ENCODE measurements at regions not wholly inside any gene's neighbourhood (a gene's known extent, or its start where the extent isn't known, plus 50 kb on each side); places are given as distances from the start of the nearest gene placed in this dataset.

DNA sequence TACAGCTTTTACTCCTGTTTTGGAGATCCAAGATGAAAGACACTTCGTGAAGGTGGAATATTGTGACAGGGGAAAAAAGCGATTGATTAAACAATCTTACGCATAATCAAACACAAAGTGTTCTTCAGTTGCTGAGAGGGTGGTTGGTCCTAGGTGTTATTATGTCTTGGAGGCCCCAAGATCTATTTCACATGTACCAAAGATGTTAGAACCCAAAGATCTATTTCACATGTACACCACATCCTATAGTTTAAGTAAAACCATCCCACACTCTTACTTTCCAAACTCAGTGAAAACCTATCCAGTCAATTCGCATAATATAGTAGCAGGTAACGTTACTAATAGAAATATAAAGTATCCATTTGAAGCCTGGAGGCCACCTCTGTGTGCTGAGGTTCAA, 242.6 kb upstream of the MAF start:
- no peaks in the 10 kb centered on the region for H3K36me3 ChIP-seq
- intact Hi-C loops (cut with DNase I; ENCODE audit: low total_unique reads), result no loop called here
- TF ChIP-seq EP300 (IDR thresholded peaks at IDR 0.05) (no peak), POLR2A (IDR thresholded peaks at IDR 0.05) (no peak), POLR2AphosphoS5 (IDR thresholded peaks at IDR 0.05) (no peak)
- TF ChIP-seq, protein P1, sequence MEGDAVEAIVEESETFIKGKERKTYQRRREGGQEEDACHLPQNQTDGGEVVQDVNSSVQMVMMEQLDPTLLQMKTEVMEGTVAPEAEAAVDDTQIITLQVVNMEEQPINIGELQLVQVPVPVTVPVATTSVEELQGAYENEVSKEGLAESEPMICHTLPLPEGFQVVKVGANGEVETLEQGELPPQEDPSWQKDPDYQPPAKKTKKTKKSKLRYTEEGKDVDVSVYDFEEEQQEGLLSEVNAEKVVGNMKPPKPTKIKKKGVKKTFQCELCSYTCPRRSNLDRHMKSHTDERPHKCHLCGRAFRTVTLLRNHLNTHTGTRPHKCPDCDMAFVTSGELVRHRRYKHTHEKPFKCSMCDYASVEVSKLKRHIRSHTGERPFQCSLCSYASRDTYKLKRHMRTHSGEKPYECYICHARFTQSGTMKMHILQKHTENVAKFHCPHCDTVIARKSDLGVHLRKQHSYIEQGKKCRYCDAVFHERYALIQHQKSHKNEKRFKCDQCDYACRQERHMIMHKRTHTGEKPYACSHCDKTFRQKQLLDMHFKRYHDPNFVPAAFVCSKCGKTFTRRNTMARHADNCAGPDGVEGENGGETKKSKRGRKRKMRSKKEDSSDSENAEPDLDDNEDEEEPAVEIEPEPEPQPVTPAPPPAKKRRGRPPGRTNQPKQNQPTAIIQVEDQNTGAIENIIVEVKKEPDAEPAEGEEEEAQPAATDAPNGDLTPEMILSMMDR (IDR thresholded peaks at IDR 0.05), result no peak
- no peak overlapping the region for H3K4me3 ChIP-seq
- DNase-seq, result no peak
- no peak overlapping the region for H3K27ac ChIP-seq
- peaks cover 0 to 29% (median 8%) of the 10 kb centered on the region in 4 donors for H3K4me1 ChIP-seq
- no peaks in the 10 kb centered on the region for H3K27me3 ChIP-seq
- no peaks in the 10 kb centered on the region for H3K9me3 ChIP-seq
- WGBS, 5 donors, result 88 to 95% (median 93%) methylated on average over 5 of the region's 5 CpGs

DNA sequence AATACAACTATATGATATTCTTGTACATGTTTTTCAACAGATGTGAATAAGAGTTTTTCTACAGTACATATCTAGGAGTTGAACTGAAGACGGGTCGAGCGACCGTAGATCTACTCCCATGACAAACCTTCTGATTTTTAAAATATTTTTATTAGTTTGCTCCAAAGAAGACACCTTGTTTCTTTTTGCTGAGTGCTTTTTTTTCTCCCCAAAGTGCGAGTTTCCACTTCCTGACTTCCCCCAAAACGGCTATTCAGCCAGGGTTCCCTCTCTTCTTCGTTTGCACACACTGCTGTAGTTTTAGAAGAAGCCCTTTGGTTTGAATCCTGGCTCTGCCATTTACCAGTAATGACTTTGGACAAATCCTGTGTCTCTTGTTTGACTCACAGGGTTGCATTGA, 241.7 kb upstream of the MAF start:
- WGBS, 5 donors, result 78 to 88% (median 86%) methylated on average over 7 of the region's 7 CpGs
- intact Hi-C loops (cut with DNase I; ENCODE audit: low total_unique reads), result no loop called here
- Histone ChIP-seq H3K4me1 (peaks cover 0 to 24% (median 8%) of the 10 kb centered on the region in 4 donors), H3K9me3 (no peaks in the 10 kb centered on the region), H3K27me3 (no peaks in the 10 kb centered on the region), H3K36me3 (no peaks in the 10 kb centered on the region), H3K4me3 (no peak overlapping the region), H3K27ac (no peak overlapping the region)
- no peak for DNase-seq
- TF ChIP-seq EP300 (IDR thresholded peaks at IDR 0.05), result no peak
- no peak for TF ChIP-seq POLR2A (IDR thresholded peaks at IDR 0.05)
- TF ChIP-seq POLR2AphosphoS5 (IDR thresholded peaks at IDR 0.05), result no peak

DNA sequence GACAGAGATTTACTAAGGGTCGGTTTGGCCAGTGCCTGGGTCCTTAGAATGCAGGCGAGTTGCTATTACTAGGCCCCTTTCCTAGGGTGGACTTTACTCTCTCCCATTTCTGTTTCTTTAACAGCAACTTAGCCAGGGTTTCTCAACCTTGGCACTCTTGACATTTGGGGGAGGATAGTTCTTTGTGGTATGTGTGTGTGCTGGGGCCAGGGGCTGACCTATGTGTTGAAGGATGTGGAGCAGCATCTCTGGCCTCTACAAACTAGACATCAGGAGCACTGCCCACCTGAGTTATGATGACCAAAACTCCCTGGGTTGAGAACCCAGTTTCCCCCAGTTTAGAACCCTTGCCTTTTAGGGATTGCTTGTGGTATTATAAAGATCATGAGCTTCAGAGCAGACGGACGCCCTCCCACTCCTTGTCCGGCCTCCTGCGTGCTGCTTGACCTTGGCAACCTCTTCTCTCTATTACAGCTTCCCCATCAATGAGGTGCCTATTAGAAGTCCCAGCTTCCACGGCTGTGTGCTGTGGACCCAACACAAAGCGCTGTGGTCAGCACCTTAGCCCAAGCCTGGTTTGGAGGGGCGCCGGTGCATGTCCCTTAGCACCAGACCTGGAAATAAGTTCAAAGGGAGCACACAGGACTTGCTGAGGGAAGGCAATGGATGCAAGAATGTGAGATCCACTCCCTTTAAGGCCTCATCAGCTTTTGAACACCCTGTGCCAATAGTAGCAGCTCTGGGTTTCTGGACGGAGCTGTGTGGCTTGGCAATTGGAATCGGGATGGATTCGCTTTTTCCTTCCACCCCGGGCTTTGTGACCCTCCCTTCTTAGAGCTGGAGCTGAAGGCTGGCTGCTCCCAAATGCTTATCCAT, 239.2 kb upstream of the MAF start:
- Histone ChIP-seq H3K9me3 (no peaks in the 10 kb centered on the region), H3K4me3 (no peak overlapping the region), H3K36me3 (no peaks in the 10 kb centered on the region), H3K27me3 (no peaks in the 10 kb centered on the region), H3K4me1 (peaks cover 0 to 20% (median 8%) of the 10 kb centered on the region in 4 donors), H3K27ac (peak overlapping the region in 1 of 5 donors; percentile 24)
- WGBS, 5 donors, result 70 to 84% (median 79%) methylated on average over 9 to 14 of the region's 14 CpGs
- intact Hi-C loops (cut with DNase I; ENCODE audit: low total_unique reads), result no loop called here
- TF ChIP-seq POLR2AphosphoS5 (IDR thresholded peaks at IDR 0.05), result no peak
- no peak for TF ChIP-seq EP300 (IDR thresholded peaks at IDR 0.05)
- no peak for TF ChIP-seq POLR2A (IDR thresholded peaks at IDR 0.05)
- TF ChIP-seq, protein P1 (IDR thresholded peaks at IDR 0.05), result no peak
- DNase-seq, result peak in 1 of 2 donors; percentile 77

DNA sequence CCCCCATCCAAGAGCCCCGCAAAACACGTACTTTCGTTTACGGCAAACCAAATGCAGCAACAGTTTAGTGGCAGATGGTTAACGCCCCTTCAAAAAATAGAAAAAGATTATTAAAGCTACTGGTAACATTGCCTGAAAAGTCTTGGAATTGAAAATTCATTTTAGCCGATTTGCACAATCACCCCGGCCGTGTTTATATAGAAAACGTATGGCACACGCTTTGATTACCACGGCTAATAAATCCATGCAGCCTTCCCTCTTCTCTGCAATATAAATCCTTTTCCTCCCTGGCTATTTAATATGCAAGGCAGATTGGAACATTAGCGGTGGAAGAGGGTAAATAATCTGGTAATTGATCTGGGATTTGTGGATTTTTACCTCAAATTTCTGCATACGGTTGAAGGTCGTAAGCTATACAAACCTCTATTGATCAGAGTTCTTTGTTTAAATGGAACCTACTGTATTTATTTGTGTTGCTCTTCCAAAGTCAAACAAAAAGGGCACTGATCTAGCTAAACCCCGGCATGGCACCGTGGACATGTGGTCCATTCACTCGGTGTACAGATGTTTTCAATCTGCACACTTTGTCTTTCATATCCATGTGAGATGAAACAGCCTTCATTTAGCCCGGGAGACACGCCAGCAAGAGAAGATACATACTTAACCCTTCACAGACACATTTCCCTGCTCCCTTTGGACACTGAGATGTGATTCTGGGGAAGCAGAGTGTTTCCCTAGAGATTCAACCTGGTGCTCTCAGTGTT, 238.1 kb upstream of the MAF start:
- Histone ChIP-seq H3K4me1 (peaks cover 0 to 20% (median 8%) of the 10 kb centered on the region in 4 donors), H3K27ac (peak overlapping the region in 1 of 5 donors; percentile 24), H3K27me3 (no peaks in the 10 kb centered on the region), H3K36me3 (no peaks in the 10 kb centered on the region), H3K9me3 (no peaks in the 10 kb centered on the region), H3K4me3 (no peak overlapping the region)
- intact Hi-C loops (cut with DNase I; ENCODE audit: low total_unique reads), result no loop called here
- TF ChIP-seq POLR2AphosphoS5 (IDR thresholded peaks at IDR 0.05) (no peak), POLR2A (IDR thresholded peaks at IDR 0.05) (no peak), EP300 (IDR thresholded peaks at IDR 0.05) (no peak)
- TF ChIP-seq, protein P1 (IDR thresholded peaks at IDR 0.05), result no peak
- DNase-seq, result peak in 1 of 2 donors; percentile 76
- 63 to 68% (median 65%) methylated on average over 19 of the region's 19 CpGs for WGBS, 5 donors
